Retina (tissue), 1 donor: ENCODE measurements at regions not wholly inside any gene's neighbourhood (a gene's known extent, or its start where the extent isn't known, plus 50 kb on each side); places are given as distances from the start of the nearest gene placed in this dataset.

Source experiments
- DNase-seq: peaks from one replicate; pipeline ENCODE4 v3.0.0-alpha.2; 2016

DNA sequence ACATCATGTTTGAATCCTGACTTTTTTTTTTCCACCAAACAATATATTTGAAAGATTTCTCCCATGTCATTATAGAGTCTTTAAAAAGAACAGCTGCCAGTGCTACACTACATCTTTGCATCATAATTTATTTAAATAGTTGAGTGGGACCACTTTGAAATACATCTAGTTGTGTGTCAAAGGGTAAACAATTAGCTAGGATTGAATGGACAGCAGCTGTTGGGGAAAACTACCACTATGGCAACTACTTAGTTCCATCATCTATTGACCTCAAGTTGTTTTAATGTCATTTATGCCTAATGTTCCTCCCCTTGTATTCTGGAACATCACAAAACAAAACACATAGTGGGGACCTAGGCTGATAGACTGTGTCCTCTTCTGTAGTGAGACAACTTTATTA is 985.1 kb downstream of the SORCS1 start:
- no peak for DNase-seq

- DNase-seq, result peak; percentile 26
These were observed 988.6 kb downstream of the SORCS1 start for GRCh38 chr10:106175760-106176377.

DNA sequence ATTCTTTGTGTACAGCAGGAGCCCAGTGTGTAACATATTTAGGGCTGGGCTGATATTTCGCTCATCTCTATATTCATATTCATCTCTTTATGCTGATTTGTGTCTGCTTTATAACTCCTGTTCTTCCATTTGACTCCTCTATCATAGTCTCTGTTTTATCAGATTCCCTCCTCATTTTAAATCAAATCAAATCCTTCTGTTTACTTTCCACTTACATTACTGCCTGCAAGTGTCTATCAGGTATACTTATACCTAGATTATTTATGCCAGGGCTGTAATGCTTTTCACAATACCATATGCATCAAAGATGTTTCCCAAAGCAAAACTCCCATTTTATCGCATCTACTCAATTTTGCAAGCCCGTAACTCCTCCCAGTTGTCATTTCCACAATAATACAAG is 990.7 kb downstream of the SORCS1 start:
- no peak for DNase-seq

DNA sequence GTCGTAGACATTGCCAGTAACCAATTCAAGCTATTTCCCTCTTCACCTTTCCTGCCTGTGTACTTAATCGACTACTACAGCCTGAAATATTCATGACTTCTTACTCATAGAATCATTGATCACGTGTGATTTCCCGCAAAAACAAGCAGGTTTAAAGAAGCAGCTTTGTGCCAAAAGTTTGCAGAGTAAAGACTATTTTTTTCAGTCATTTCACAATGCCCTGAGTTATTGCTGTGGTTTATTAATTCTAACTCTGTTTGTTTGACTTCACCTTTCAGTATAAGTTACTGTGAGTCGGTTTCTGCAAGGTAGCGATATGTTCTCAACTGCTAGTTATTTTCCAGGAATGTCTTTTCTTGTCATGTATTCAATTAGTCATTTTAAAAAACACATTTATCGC is 995.3 kb downstream of the SORCS1 start:
- DNase-seq, result no peak

DNA sequence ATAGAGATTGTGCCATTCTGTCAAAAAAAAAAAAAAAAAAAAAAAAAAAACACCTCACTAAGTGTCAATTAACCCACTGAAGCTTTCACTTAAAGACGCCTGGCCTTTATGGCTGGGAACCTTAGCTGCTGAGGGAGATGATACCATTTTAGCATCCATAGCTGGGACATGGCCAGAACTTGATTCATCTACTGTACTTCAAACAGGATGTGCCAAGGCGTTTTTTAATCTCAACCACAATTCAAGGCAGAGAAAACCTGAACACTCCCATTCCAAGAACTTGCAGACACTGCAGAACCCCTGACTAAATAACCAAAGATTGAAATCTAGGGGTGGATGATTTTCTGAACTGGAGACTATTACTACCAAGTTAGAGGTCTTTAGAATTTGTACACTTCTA is 996.6 kb downstream of the SORCS1 start:
- DNase-seq, result no peak

- DNase-seq, result no peak
These were observed 1006.3 kb downstream of the SORCS1 start for GRCh38 chr10:106158241-106158640.

- DNase-seq, result peak; percentile 29
These were observed 1017.5 kb downstream of the SORCS1 start for GRCh38 chr10:106147021-106147420.

- DNase-seq, result no peak
These were observed 1024.6 kb downstream of the SORCS1 start for GRCh38 chr10:106139915-106140314.

DNA sequence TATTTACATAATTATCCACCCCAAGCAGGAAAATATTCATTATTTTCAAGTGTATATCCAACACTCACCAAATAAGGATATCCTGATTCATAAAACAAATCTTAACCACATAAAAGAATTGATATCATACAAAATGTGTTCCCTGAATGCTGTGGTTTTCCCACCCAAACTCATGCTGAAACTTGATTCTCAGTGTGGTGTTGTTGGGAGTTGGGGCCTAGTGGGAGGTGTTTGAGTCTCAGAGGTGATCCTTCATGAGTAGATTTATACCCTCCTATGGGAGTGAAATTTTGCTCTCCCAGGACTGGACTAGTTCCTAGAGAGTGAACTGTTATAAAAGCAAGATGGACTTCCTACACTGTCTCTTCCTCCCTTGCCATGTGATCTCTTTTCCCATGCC is 1028.3 kb downstream of the SORCS1 start:
- no peak for DNase-seq

GRCh38 chr10:106134326-106135000 is 1030.0 kb downstream of the SORCS1 start:
- no peak for DNase-seq

DNA sequence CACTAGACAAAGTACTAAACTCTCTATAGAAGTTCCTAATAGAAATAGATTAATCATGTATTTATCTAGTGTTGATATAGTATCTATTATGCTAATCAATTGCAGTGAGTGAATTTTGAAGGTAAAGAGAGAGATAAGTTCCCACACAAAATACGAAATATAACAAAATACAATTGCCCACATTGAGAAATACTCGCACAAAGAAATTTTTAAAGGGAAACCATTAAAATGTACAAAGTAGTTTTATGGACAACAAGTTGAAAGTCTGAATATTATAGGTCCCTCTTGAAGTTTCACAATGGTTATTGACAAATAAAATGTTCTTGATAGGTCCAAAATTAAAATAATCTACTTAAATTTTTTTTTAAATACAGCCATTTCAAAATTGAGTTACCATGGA is 1031.1 kb downstream of the SORCS1 start:
- no peak for DNase-seq

DNA sequence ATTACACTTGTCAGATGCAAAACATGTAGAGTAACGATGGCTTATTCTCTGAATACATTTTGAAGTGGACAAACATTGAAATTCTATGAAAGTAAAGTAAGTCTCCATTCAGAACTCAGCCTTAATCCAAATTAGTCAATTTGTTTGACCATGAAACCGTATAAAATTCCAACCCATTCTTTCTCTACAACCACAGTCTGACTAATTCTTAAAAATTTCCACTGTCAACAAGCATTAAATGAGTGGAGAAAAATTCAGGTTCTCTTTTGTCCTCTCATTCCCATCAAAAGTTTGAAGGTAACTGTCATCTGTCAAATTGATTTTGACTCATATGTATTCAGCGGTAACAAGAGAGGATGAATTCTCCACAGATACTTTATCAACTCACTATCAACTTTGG is 1031.5 kb downstream of the SORCS1 start:
- no peak for DNase-seq

- no peak for DNase-seq
These were observed 1049.8 kb downstream of the SORCS1 start for GRCh38 chr10:106114656-106115186.

DNA sequence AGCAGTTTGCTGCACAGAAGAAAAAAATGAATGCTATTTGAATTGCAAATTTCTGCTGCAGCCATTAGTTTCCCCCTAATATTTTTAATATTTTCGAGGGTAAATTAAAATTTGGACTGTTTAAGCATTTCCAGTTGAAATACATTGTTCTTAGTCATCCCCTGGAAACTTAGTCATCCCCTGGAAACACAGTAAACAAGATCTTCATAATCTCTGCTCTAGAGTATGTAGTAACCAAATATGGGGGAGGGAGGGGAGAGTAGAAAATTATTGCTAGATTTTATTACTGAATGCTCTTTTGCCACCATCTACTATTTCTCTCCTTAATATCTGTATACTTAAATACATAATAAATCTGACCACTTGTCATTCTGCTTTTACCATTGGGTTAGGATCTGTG is 1053.3 kb downstream of the SORCS1 start:
- DNase-seq, result no peak

GRCh38 chr10:106107706-106108105 is 1056.8 kb downstream of the SORCS1 start:
- DNase-seq, result no peak

- DNase-seq, result no peak
These were observed 1058.4 kb downstream of the SORCS1 start for GRCh38 chr10:106106114-106106513.

DNA sequence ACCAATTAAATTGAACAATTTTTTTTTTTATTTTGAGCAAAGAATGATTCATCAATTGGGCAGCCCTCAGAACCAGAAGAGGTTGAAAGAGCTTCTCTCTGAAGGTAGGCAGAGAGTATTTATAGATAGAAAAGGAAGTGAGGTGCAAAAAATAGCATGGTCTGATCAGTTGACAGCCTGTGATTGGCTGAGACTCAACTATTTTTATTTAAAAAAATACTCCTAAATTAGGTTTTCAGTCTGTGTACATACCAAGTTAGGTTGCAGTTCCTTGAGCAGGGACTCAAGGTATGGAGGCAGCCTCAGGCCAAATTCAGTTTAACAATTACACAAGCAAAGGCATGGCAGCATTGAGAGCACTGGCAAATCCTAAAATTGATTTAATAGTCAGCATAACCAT is 1074.7 kb downstream of the SORCS1 start:
- DNase-seq, result no peak

DNA sequence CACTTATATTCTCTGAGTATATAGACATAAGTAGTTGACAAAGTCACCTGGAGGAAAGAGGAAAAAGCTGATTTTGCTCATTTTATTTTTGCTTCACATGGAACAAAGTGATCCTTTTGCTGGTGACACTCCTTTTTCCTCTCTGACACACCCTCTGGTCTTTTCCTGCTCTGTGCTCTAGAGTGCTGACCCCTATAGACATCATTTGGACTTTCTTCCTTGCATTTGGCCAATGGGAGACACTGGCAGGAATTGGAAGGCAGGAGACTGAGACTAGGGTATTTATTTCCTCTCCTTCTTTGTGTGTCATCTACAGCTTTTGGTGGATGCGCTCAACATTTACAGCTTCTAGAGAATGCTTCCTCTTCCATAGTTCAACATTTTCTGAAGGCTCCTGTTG is 1078.1 kb downstream of the SORCS1 start:
- DNase-seq, result no peak

GRCh38 chr10:106083572-106083971 is 1080.9 kb downstream of the SORCS1 start:
- no peak for DNase-seq

- no peak for DNase-seq
These were observed 1081.6 kb downstream of the SORCS1 start for GRCh38 chr10:106082865-106083264.

DNA sequence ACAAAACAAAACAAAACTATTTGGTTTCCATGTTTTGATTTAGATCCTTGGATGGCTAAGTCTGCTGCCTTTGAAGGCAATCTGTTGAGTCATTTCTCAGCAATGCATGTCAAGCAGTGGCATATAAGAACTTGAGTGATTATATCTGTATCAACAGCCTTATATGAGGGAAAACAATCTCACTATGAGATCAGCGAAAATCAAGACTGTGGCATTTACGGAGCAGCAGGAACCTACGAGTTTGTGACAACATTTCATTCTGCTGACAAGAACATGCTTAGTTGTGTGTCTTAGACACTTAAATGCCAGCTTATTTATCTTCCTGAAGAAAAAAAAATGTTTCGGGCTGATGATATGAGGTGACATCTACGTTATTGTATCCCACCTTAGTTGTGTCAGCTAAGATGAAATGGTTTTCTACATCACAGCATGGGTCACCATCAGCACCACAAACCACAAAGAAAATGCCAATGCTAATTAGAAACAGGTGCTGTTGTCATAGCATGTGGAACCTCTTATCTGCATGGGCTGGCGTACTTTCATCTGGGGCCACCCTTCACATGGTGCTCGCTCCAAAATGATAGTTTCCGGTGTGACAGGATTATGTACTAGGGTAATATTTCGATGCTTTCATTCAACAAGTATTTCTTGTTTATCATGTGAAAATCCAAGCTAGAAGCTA is 1085.5 kb downstream of the SORCS1 start:
- no peak for DNase-seq

DNA sequence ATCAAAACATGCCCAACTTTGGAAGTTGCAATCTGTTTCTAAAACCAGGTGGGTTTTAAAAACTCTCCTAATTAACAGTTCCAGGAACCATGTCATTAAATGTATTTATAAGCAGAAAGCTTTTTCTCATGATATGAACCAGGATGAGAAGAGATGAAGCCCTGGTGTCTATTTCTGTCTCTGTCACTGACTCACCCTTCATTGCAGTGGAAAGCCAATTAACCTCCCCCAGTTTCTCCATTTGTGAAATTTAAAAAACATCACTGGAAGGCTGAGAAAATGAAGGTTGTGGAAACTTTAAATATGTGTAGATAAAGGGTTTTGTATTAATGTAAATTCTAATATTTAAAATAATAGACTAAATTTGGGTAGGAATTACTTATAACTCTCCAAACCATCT is 1088.0 kb downstream of the SORCS1 start:
- DNase-seq, result no peak

- peak; percentile 10 for DNase-seq
These were observed 1111.4 kb downstream of the SORCS1 start for GRCh38 chr10:106053061-106053460.

DNA sequence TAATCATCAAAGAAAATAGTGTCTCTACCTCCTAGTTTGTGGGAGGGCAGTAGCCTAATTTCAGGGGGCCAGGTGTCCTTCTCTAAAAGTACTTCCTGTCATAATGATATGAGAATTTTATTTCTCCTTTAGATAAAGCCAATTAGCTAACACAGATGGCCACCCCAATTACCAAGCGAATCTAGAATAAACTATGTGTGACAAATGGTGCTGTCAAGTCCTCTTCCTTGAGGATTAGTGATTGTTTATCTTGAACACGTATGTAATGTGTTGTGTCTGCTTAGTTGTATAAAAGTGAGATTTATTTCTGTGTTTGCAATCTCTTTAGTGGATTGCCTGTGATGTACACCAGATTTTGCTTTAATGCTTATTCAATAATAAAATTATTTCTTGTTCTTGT is 1120.0 kb downstream of the SORCS1 start:
- no peak for DNase-seq
